Mesendoderm (in vitro differentiated cells): ENCODE measurements at regions not wholly inside any gene's neighbourhood (a gene's known extent, or its start where the extent isn't known, plus 50 kb on each side); places are given as distances from the start of the nearest gene placed in this dataset.

Experiments
- DNase-seq: peaks from one replicate; pipeline ENCODE4 v3.0.0; 2013
- H2AK5ac ChIP-seq: 2 replicates; pipeline ENCODE4 v1.6.1; 2013; ENCODE audit warnings: low read length, inconsistent platforms
- H2BK120ac ChIP-seq: 2 replicates; pipeline ENCODE4 v1.6.1; 2013; ENCODE audit warnings: low read depth, mild to moderate bottlenecking, low read length, moderate library complexity, mixed read lengths
- H2BK15ac ChIP-seq: replicated peaks from 2 replicates; pipeline ENCODE4 v1.6.1; 2013; ENCODE audit warnings: low read depth, mild to moderate bottlenecking, moderate library complexity
- H2BK5ac ChIP-seq: 2 replicates; pipeline ENCODE4 v1.6.1; 2013; ENCODE audit warnings: low read length, inconsistent platforms
- H3K18ac ChIP-seq: 2 replicates; pipeline ENCODE4 v1.6.1; 2013; ENCODE audit warnings: mild to moderate bottlenecking, low read length, mixed read lengths
- H3K23ac ChIP-seq: one replicate; pipeline ENCODE4 v1.6.1; 2013; ENCODE audit warnings: low read length
- H3K27ac ChIP-seq: 2 replicates; pipeline ENCODE4 v1.5.1; 2013; ENCODE audit warnings: low read depth, mild to moderate bottlenecking, inconsistent platforms, low read length, moderate library complexity
- H3K27me3 ChIP-seq: 2 replicates; pipeline ENCODE4 v1.6.1; 2013; ENCODE audit warnings: low read length, control low read depth, mild to moderate bottlenecking, inconsistent platforms; ENCODE audit not compliant: insufficient read depth, poor library complexity
- H3K36me3 ChIP-seq: 2 replicates; pipeline ENCODE4 v1.6.1; 2013; ENCODE audit warnings: low read length, inconsistent platforms; ENCODE audit not compliant: control insufficient read depth, insufficient read depth
- H3K4ac ChIP-seq: one replicate; pipeline ENCODE4 v1.6.1; 2013; ENCODE audit warnings: low read depth, mild to moderate bottlenecking, low read length, moderate library complexity
- H3K4me1 ChIP-seq: 2 replicates; pipeline ENCODE4 v1.6.1; 2013; ENCODE audit warnings: low read depth, low read length, inconsistent platforms; ENCODE audit not compliant: control insufficient read depth
- H3K4me2 ChIP-seq: 2 replicates; pipeline ENCODE4 v1.6.1; 2013; ENCODE audit warnings: low read length
- H3K4me3 ChIP-seq: 2 replicates; pipeline ENCODE4 v1.5.1; 2013; ENCODE audit warnings: mild to moderate bottlenecking, low read length
- H3K56ac ChIP-seq: one replicate; pipeline ENCODE4 v1.6.1; 2013; ENCODE audit warnings: low read length
- H3K79me1 ChIP-seq: 2 replicates; pipeline ENCODE4 v1.6.1; 2013; ENCODE audit warnings: low read length, inconsistent platforms
- H3K79me2 ChIP-seq: 2 replicates; pipeline ENCODE4 v1.6.1; 2013; ENCODE audit warnings: mild to moderate bottlenecking, low read length; ENCODE audit not compliant: control insufficient read depth, insufficient read depth
- H3K9ac ChIP-seq: 2 replicates; pipeline ENCODE4 v1.6.1; 2013; ENCODE audit warnings: low read length, inconsistent platforms
- H4K5ac ChIP-seq: one replicate; pipeline ENCODE4 v1.6.1; 2013; ENCODE audit warnings: low read length
- H4K8ac ChIP-seq: one replicate; pipeline ENCODE4 v1.6.1; 2013; ENCODE audit warnings: low read depth, mild to moderate bottlenecking, control low read depth, low read length, moderate library complexity
- WGBS: extraction: QIAGEN DNeasy Blood & Tissue Kit; methylation state at CpG from one replicate; pipeline ENCODE4 v1.1.7; 2013; ENCODE audit warnings: low lambda C conversion rate, missing lambda C conversion rate; ENCODE audit not compliant: insufficient coverage; ENCODE audit errors: extremely low coverage; 5-methylcytosine and 5-hydroxymethylcytosine counted together

- DNase-seq, result no peak
- Histone ChIP-seq H3K23ac (no peak overlapping the region), H3K36me3 (no peaks in the 10 kb centered on the region), H2BK120ac (no peak overlapping the region), H2AK5ac (no peak overlapping the region), H3K4ac (no peak overlapping the region), H3K27ac (no peak overlapping the region), H3K56ac (no peak overlapping the region), H3K4me1 (no peaks in the 10 kb centered on the region), H2BK5ac (no peak overlapping the region), H3K18ac (no peak overlapping the region), H3K79me1 (no peaks in the 10 kb centered on the region), H3K9ac (no peak overlapping the region), H3K27me3 (no peaks in the 10 kb centered on the region), H3K79me2 (no peaks in the 10 kb centered on the region), H4K5ac (no peak overlapping the region), H3K4me3 (no peak overlapping the region), H2BK15ac (no peak overlapping the region), H4K8ac (no peak overlapping the region), H3K4me2 (no peak overlapping the region)
- no CpG with 5 or more reads among the region's 7 CpGs for WGBS
These were observed 169.9 kb downstream of the EDN1 start for GRCh38 chr6:12459945-12460661.

GRCh38 chr6:12467706-12468670 is 177.8 kb downstream of the EDN1 start:
- no peak overlapping the region for H3K4ac ChIP-seq
- no peak for DNase-seq
- H3K23ac ChIP-seq, result no peak overlapping the region
- no peaks in the 10 kb centered on the region for H3K79me2 ChIP-seq
- no peak overlapping the region for H2BK15ac ChIP-seq
- no peak overlapping the region for H3K4me3 ChIP-seq
- H3K79me1 ChIP-seq, result no peaks in the 10 kb centered on the region
- no peak overlapping the region for H3K4me2 ChIP-seq
- H3K9ac ChIP-seq, result no peak overlapping the region
- no peak overlapping the region for H3K56ac ChIP-seq
- H3K27ac ChIP-seq, result no peak overlapping the region
- H2BK5ac ChIP-seq, result no peak overlapping the region
- H3K27me3 ChIP-seq, result no peaks in the 10 kb centered on the region
- no peaks in the 10 kb centered on the region for H3K36me3 ChIP-seq
- no peak overlapping the region for H4K5ac ChIP-seq
- H2BK120ac ChIP-seq, result no peak overlapping the region
- H3K18ac ChIP-seq, result no peak overlapping the region
- no peak overlapping the region for H2AK5ac ChIP-seq
- H3K4me1 ChIP-seq, result no peaks in the 10 kb centered on the region
- no peak overlapping the region for H4K8ac ChIP-seq
- WGBS, result no CpG with 5 or more reads among the region's 8 CpGs

GRCh38 chr6:12472601-12473038 is 182.5 kb downstream of the EDN1 start:
- Histone ChIP-seq H2BK120ac (no peak overlapping the region), H2BK15ac (no peak overlapping the region), H2BK5ac (no peak overlapping the region), H4K8ac (no peak overlapping the region), H3K79me2 (no peaks in the 10 kb centered on the region), H3K4me2 (no peak overlapping the region), H3K79me1 (no peaks in the 10 kb centered on the region), H3K23ac (no peak overlapping the region), H3K18ac (no peak overlapping the region), H3K4me3 (no peak overlapping the region), H3K4ac (no peak overlapping the region), H3K56ac (no peak overlapping the region), H2AK5ac (no peak overlapping the region), H3K27ac (no peak overlapping the region), H3K9ac (no peak overlapping the region), H3K27me3 (no peaks in the 10 kb centered on the region), H3K36me3 (no peaks in the 10 kb centered on the region), H4K5ac (no peak overlapping the region), H3K4me1 (no peaks in the 10 kb centered on the region)
- DNase-seq, result peak; percentile 21
- no CpG with 5 or more reads among the region's 4 CpGs for WGBS

GRCh38 chr6:12473494-12473893 is 183.3 kb downstream of the EDN1 start:
- Histone ChIP-seq H3K27ac (no peak overlapping the region), H2AK5ac (no peak overlapping the region)

DNA sequence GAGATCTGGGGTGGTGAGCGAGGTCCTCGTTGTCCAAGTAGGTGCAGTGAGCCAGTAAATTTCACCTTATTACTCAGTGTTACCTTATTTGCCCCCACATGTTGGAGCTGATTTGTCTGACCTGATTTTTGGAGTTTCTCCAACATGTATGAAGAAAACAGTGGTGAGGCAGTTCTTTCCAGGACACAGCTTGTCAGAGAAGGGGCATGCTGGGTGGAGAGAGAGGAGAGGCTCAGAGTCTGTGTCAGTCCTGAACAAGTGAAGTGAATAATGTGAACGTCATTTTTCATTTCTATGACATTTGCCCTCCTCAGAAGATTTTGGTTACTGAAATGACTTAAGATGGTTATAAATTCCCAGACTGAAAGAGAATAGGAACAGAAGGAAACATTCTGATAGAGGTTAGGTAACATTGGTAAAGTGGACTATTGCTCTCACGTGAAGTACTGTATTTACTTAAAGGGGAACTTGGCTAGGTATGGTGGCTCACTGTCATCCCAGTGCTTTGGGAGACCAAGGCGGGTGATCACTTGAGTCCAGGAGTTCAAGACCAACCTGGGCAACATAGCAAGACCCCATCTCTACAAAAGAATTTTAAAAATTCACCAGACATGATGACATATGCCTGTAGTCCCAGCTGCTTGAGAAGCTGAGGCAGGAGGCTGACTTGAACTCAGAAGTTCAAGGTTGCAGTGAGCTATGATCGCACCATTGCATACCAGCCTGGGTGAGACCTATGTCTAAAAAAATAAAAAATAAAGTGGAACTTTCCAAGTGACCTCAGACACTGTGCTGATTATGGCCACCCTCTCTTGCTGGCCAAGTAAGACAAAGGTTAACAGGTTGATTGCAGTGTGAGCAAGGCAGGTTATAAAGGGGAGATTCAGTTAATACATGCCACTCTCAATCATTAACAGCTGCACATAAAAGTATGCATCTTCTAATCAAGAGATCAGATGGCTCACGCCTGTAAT is 184.3 kb downstream of the EDN1 start:
- Histone ChIP-seq H2BK15ac (no peak overlapping the region), H3K23ac (no peak overlapping the region), H2BK5ac (no peak overlapping the region), H4K5ac (no peak overlapping the region), H2AK5ac (no peak overlapping the region), H3K4me3 (no peak overlapping the region), H3K4ac (no peak overlapping the region), H3K9ac (no peak overlapping the region), H3K36me3 (no peaks in the 10 kb centered on the region), H3K27ac (no peak overlapping the region), H3K79me2 (no peaks in the 10 kb centered on the region), H3K18ac (no peak overlapping the region), H3K79me1 (no peaks in the 10 kb centered on the region), H2BK120ac (no peak overlapping the region), H3K4me1 (no peaks in the 10 kb centered on the region), H3K27me3 (no peaks in the 10 kb centered on the region), H4K8ac (no peak overlapping the region), H3K56ac (no peak overlapping the region), H3K4me2 (no peak overlapping the region)
- DNase-seq, result no peak
- no CpG with 5 or more reads among the region's 7 CpGs for WGBS

More at GRCh38 chr6:12473494-12473893, 183.3 kb downstream of the EDN1 start:
- H4K5ac ChIP-seq, result no peak overlapping the region
- H3K4me1 ChIP-seq, result no peaks in the 10 kb centered on the region
- H3K27me3 ChIP-seq, result no peaks in the 10 kb centered on the region
- H3K9ac ChIP-seq, result no peak overlapping the region
- DNase-seq, result no peak
- no CpG with 5 or more reads among the region's 1 CpG for WGBS
- H2BK15ac ChIP-seq, result no peak overlapping the region
- H3K23ac ChIP-seq, result no peak overlapping the region
- H3K18ac ChIP-seq, result no peak overlapping the region
- H3K56ac ChIP-seq, result no peak overlapping the region
- H3K4me2 ChIP-seq, result no peak overlapping the region
- no peak overlapping the region for H3K4me3 ChIP-seq
- H3K79me2 ChIP-seq, result no peaks in the 10 kb centered on the region
- no peak overlapping the region for H2BK120ac ChIP-seq
- H3K4ac ChIP-seq, result no peak overlapping the region
- H2BK5ac ChIP-seq, result no peak overlapping the region
- H3K36me3 ChIP-seq, result no peaks in the 10 kb centered on the region
- H4K8ac ChIP-seq, result no peak overlapping the region
- no peaks in the 10 kb centered on the region for H3K79me1 ChIP-seq
